H1 (cell line): ENCODE measurements at regions not wholly inside any gene's neighbourhood (a gene's known extent, or its start where the extent isn't known, plus 50 kb on each side); places are given as distances from the start of the nearest gene placed in this dataset.

Experiments used
- CTCF ChIA-PET: fragments of 300-600 bp; sonication (Branson Sonifier 250); formaldehyde crosslinking; loops from one replicate; lab custom pipeline; 2021; ENCODE audit not compliant: partially characterized antibody; lab: Charles Lee
- POLR2A ChIA-PET: fragments of 300-600 bp; sonication (Branson Sonifier 250); formaldehyde crosslinking; loops from one replicate; lab custom pipeline; 2021; ENCODE audit warnings: inconsistent platforms; ENCODE audit not compliant: partially characterized antibody; lab: Charles Lee
- DNase-seq, 2 experiments: peaks; one replicate each; pipeline versions ENCODE4 v3.0.0 to v3.0.0-alpha.2; 2010 to 2022; ENCODE audit warnings: low spot score in 2 of 2, low read depth in 1 of 2, mixed read lengths in 1 of 2
- FAIRE-seq: peaks from 2 replicates; lab custom pipeline; 2011; peaks lifted over from hg19 to GRCh38; lab: Jason Lieb, UNC
- H2AFZ ChIP-seq: 2 replicates; pipeline ENCODE4 v1.8.1; 2012; ENCODE audit warnings: low read length, inconsistent platforms
- H2AK5ac ChIP-seq: 2 replicates; pipeline ENCODE4 v1.6.1; 2013; ENCODE audit warnings: low read depth, low read length
- H2BK120ac ChIP-seq: replicated peaks from 2 replicates; pipeline ENCODE3; 2013; ENCODE audit warnings: low read depth, low read length, inconsistent platforms
- H2BK12ac ChIP-seq: 2 replicates; pipeline ENCODE4 v1.6.1; 2013; ENCODE audit warnings: low read depth, low read length
- H2BK15ac ChIP-seq: 2 replicates; pipeline ENCODE4 v1.6.1; 2013; ENCODE audit warnings: low read length
- H2BK20ac ChIP-seq: 2 replicates; pipeline ENCODE4 v1.6.1; 2013; ENCODE audit warnings: low read length
- H2BK5ac ChIP-seq: 2 replicates; pipeline ENCODE4 v1.6.1; 2013; ENCODE audit warnings: low read depth, low read length
- H3K14ac ChIP-seq: 2 replicates; pipeline ENCODE4 v1.6.1; 2013; ENCODE audit warnings: inconsistent platforms; ENCODE audit not compliant: insufficient read length
- H3K18ac ChIP-seq: 2 replicates; pipeline ENCODE4 v1.6.1; 2013; ENCODE audit warnings: low read length; ENCODE audit errors: extremely low read depth
- H3K23ac ChIP-seq: 2 replicates; pipeline ENCODE4 v1.6.1; 2013; ENCODE audit warnings: inconsistent platforms; ENCODE audit not compliant: insufficient read length
- H3K23me2 ChIP-seq: 2 replicates; pipeline ENCODE4 v1.6.1; 2013; ENCODE audit warnings: low read depth, low read length
- H3K27ac ChIP-seq: 2 replicates; pipeline ENCODE4 v1.6.1; 2011; ENCODE audit warnings: low read depth, low read length, inconsistent platforms
- H3K27me3 ChIP-seq, 4 experiments: replicated peaks in 1 of 4; 1 replicate in 1 of 4; 2 replicates in 3 of 4; pipeline versions ENCODE4 v1.6.1 to v1.8.1; 2011 to 2013; ENCODE audit warnings: low read length in 3 of 4, mild to moderate bottlenecking in 3 of 4, inconsistent platforms in 2 of 4, mixed read lengths in 2 of 4, moderate library complexity in 1 of 4; ENCODE audit not compliant: control insufficient read depth in 3 of 4, insufficient read depth in 3 of 4; ENCODE audit errors: extremely low read depth in 1 of 4
- H3K36me3 ChIP-seq, 4 experiments: 2 replicates each; pipeline versions ENCODE4 v1.6.1 to v1.8.1; 2011 to 2013; ENCODE audit warnings: mild to moderate bottlenecking in 4 of 4, low read length in 3 of 4, moderate library complexity in 2 of 4, control low read depth in 1 of 4, inconsistent platforms in 1 of 4; ENCODE audit not compliant: insufficient read depth in 4 of 4, control insufficient read depth in 2 of 4
- H3K4ac ChIP-seq: replicated peaks from 2 replicates; pipeline ENCODE3; 2013; ENCODE audit warnings: low read length, low read depth, mixed read lengths, inconsistent platforms; ENCODE audit not compliant: insufficient read length
- H3K4me1 ChIP-seq, 4 experiments: replicated peaks in 1 of 4; 1 replicate in 1 of 4; 2 replicates in 3 of 4; pipeline versions ENCODE4 v1.6.1 to v1.8.1; 2011 to 2013; ENCODE audit warnings: low read length in 3 of 4, inconsistent platforms in 2 of 4, mixed read lengths in 1 of 4; ENCODE audit not compliant: insufficient read depth in 4 of 4, control insufficient read depth in 3 of 4
- H3K4me2 ChIP-seq, 2 experiments: 2 replicates each; pipeline versions ENCODE4 v1.6.1 to v1.8.1; 2011 to 2013; ENCODE audit warnings: low read depth in 2 of 2, low read length in 2 of 2, control low read depth in 1 of 2, inconsistent platforms in 1 of 2, mild to moderate bottlenecking in 1 of 2; ENCODE audit not compliant: insufficient read depth in 1 of 2
- H3K4me3 ChIP-seq, 4 experiments: fragments of 200-600, 300-600 bp in 1 of 4; sonication (generic), shearing (Covaris generic), sonication (Bioruptor Twin) in 1 of 4; 2 replicates each; pipeline versions ENCODE4 v1.5.1 to v1.8.1; 2011 to 2016; ENCODE audit warnings: low read length in 4 of 4, low read depth in 3 of 4, control low read depth in 2 of 4, inconsistent platforms in 2 of 4, mild to moderate bottlenecking in 2 of 4, mixed read lengths in 1 of 4, moderate library complexity in 1 of 4; ENCODE audit not compliant: insufficient read depth in 2 of 4; ENCODE audit errors: extremely low read depth in 1 of 4
- H3K56ac ChIP-seq: replicated peaks from 2 replicates; pipeline ENCODE3; 2013; ENCODE audit warnings: low read depth, mild to moderate bottlenecking, mixed read lengths, low read length, inconsistent platforms; ENCODE audit not compliant: insufficient read length
- H3K79me1 ChIP-seq: 2 replicates; pipeline ENCODE4 v1.6.1; 2013; ENCODE audit warnings: low read depth, low read length, control low read depth
- H3K79me2 ChIP-seq, 2 experiments: 2 replicates each; pipeline versions ENCODE4 v1.6.1 to v1.8.1; 2012 to 2013; ENCODE audit warnings: low read length in 2 of 2, mild to moderate bottlenecking in 2 of 2, inconsistent platforms in 1 of 2; ENCODE audit not compliant: insufficient read depth in 2 of 2, control insufficient read depth in 1 of 2
- H3K9ac ChIP-seq, 4 experiments: replicated peaks in 1 of 4; 1 replicate in 1 of 4; 2 replicates in 3 of 4; pipeline versions ENCODE4 v1.6.1 to v1.8.1; 2011 to 2013; ENCODE audit warnings: low read depth in 3 of 4, low read length in 3 of 4, control low read depth in 2 of 4, mild to moderate bottlenecking in 2 of 4, moderate library complexity in 2 of 4, inconsistent platforms in 1 of 4; ENCODE audit errors: extremely low read depth in 1 of 4
- H3K9me3 ChIP-seq, 2 experiments: 2 replicates each; pipeline versions ENCODE4 v1.6.1 to v1.8.1; 2012 to 2013; ENCODE audit warnings: mild to moderate bottlenecking in 2 of 2, moderate library complexity in 2 of 2, control low read depth in 1 of 2, inconsistent platforms in 1 of 2, low read depth in 1 of 2, low read length in 1 of 2, mixed read lengths in 1 of 2; ENCODE audit not compliant: insufficient read depth in 2 of 2
- H4K20me1 ChIP-seq, 2 experiments: replicated peaks in 1 of 2; 2 replicates each; pipeline versions ENCODE3 to v1.8.1; 2011 to 2013; ENCODE audit warnings: inconsistent platforms in 2 of 2, low read length in 2 of 2, mild to moderate bottlenecking in 1 of 2; ENCODE audit not compliant: insufficient read depth in 2 of 2, control insufficient read depth in 1 of 2
- H4K5ac ChIP-seq: 2 replicates; pipeline ENCODE4 v1.6.1; 2013; ENCODE audit warnings: low read length, low read depth, mixed read lengths, inconsistent platforms; ENCODE audit not compliant: insufficient read length
- H4K8ac ChIP-seq: 2 replicates; pipeline ENCODE4 v1.8.0; 2013; ENCODE audit warnings: mild to moderate bottlenecking, moderate library complexity, low read length, inconsistent platforms; ENCODE audit not compliant: insufficient read depth; ENCODE audit errors: extremely low read depth
- H4K91ac ChIP-seq: replicated peaks from 2 replicates; pipeline ENCODE3; 2013; ENCODE audit warnings: low read length, mixed read lengths, inconsistent platforms; ENCODE audit not compliant: insufficient read length
- ASH2L ChIP-seq: fragments of 200-600, 300-600 bp; sonication (generic); IDR thresholded peaks from one replicate; pipeline ENCODE4 v1.7.1; 2017; ENCODE audit warnings: low read length
- CBX8 ChIP-seq: fragments of 300-800, 300-1000 bp; sonication (generic); IDR thresholded peaks from 2 replicates; pipeline ENCODE4 v1.7.1; 2016; ENCODE audit warnings: low read depth, low read length, borderline replicate concordance
- CHD2 ChIP-seq: IDR thresholded peaks from 2 replicates; pipeline ENCODE4 v1.6.1; 2012; ENCODE audit warnings: low read length, improper control_type of control experiment
- E2F6 ChIP-seq: IDR thresholded peaks from 2 replicates; pipeline ENCODE4 v1.6.1; 2012; ENCODE audit warnings: inconsistent platforms
- GABPA ChIP-seq: IDR thresholded peaks from 2 replicates; pipeline ENCODE4 v1.6.1; 2011; ENCODE audit warnings: mild to moderate bottlenecking, low read length, moderate library complexity, borderline replicate concordance; ENCODE audit not compliant: insufficient read depth
- HDAC6 ChIP-seq: IDR thresholded peaks from one replicate; pipeline ENCODE4 v1.7.1; 2012; ENCODE audit warnings: low read depth, mild to moderate bottlenecking, inconsistent platforms, low read length, moderate library complexity
- KDM1A ChIP-seq: fragments of 200-600, 300-600 bp; sonication (generic); IDR thresholded peaks from 2 replicates; pipeline ENCODE4 v1.7.1; 2016; ENCODE audit warnings: mild to moderate bottlenecking, low read length, borderline replicate concordance
- KDM4A ChIP-seq: IDR thresholded peaks from one replicate; pipeline ENCODE4 v1.7.1; 2012; ENCODE audit warnings: low read depth, mild to moderate bottlenecking, moderate library complexity, low read length, inconsistent platforms; ENCODE audit not compliant: severe bottlenecking
- MAFK ChIP-seq: IDR thresholded peaks from 2 replicates; pipeline ENCODE4 v1.6.1; 2012; ENCODE audit warnings: low read depth, mild to moderate bottlenecking, improper control_type of control experiment, low read length
- NRF1 ChIP-seq: IDR thresholded peaks from 2 replicates; pipeline ENCODE4 v1.6.1; 2011; ENCODE audit warnings: mild to moderate bottlenecking, low read depth, low read length, improper control_type of control experiment
- RFX5 ChIP-seq: IDR thresholded peaks from 2 replicates; pipeline ENCODE4 v1.6.1; 2011; ENCODE audit warnings: low read depth, low read length, improper control_type of control experiment, borderline replicate concordance
- SIRT6 ChIP-seq: IDR thresholded peaks from one replicate; pipeline ENCODE4 v1.7.1; 2012; ENCODE audit warnings: low read length, inconsistent platforms
- SIX5 ChIP-seq: IDR thresholded peaks from 2 replicates; pipeline ENCODE4 v1.6.1; 2011; ENCODE audit warnings: mild to moderate bottlenecking, low read depth, low read length
- TBP ChIP-seq: IDR thresholded peaks from 2 replicates; pipeline ENCODE4 v1.6.1; 2011; ENCODE audit warnings: low read depth, low read length, improper control_type of control experiment
- TF ChIP-seq, protein P1 (sequence below): IDR thresholded peaks from 2 replicates; pipeline ENCODE4 v1.6.1; 2011; ENCODE audit warnings: low read depth, mild to moderate bottlenecking, low read length; ENCODE audit not compliant: insufficient read depth

DNA sequence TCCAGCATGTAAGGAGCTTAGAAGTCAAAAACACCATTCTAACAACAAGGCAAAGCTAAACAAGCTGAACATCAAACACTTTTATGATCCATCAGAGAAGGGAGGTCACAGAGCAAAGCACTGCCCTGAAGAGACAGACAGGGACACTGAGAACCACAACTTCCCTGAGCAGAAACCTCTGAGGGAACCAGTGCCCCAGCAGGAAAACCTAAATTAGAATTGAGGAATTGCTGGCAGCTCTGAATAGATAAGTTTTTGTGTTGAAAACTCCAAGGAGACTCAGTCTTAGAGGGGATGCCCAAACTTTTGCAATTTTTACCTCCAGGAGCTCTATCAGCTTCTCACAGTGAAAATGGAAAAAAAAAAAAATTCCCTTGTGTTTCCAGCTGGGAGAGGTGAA, 83.0 kb upstream of the MAPK10 start:
- H3K18ac ChIP-seq: no peak overlapping the region; the same call in 1 of the 2 replicates
- H3K9ac ChIP-seq: no peak overlapping the region
- ChIA-PET POLR2A (no interaction called here), CTCF (interaction anchor here (1.3 to 1.9 kb wide), 3 partner anchors 10 to 55 kb away, joined by 3 to 13 read pairs (median 3); no protein-coding TSS in a partner anchor)
- H3K4me2 ChIP-seq: no peak overlapping the region
- H3K27ac ChIP-seq: no peak overlapping the region
- FAIRE-seq (no peak), DNase-seq (no peak)
- H2BK5ac ChIP-seq: no peak overlapping the region; the same call in 1 of the 2 replicates
- no peak overlapping the region for H3K4me3 ChIP-seq
- H3K56ac ChIP-seq: no peak overlapping the region
- no peaks in the 10 kb centered on the region for H4K20me1 ChIP-seq
- H3K4ac ChIP-seq: no peak overlapping the region
- no peak overlapping the region for H2AK5ac ChIP-seq
- no peak overlapping the region for H3K14ac ChIP-seq
- peak overlapping the region; percentile 34; the same call in 1 of the 2 replicates for H2AFZ ChIP-seq
- H3K23ac ChIP-seq: no peak overlapping the region
- peaks cover 6 to 11% (median 9%) of the 10 kb centered on the region in 4 experiments; a peak in 4 of 7 replicates for H3K4me1 ChIP-seq
- H3K79me1 ChIP-seq: no peaks in the 10 kb centered on the region
- H4K8ac ChIP-seq: no peak overlapping the region
- peak overlapping the region; percentile 98 for H2BK120ac ChIP-seq
- H4K5ac ChIP-seq: peak overlapping the region; percentile 81
- H3K27me3 ChIP-seq: no peaks in the 10 kb centered on the region
- peak overlapping the region; percentile 60; the same call in 1 of the 2 replicates for H2BK12ac ChIP-seq
- H3K9me3 ChIP-seq: peaks cover 0 to 4% of the 10 kb centered on the region in 2 experiments; a peak in 1 of 4 replicates
- H3K36me3 ChIP-seq: peaks cover 0 to 6% (median 0%) of the 10 kb centered on the region in 4 experiments; a peak in 1 of 8 replicates
- H3K23me2 ChIP-seq: no peaks in the 10 kb centered on the region
- no peaks in the 10 kb centered on the region for H3K79me2 ChIP-seq
- H2BK15ac ChIP-seq: no peak overlapping the region
- H2BK20ac ChIP-seq: peak overlapping the region; percentile 53; the same call in 1 of the 2 replicates
- H4K91ac ChIP-seq: peak overlapping the region; percentile 79
- no peak for TF ChIP-seq SIRT6
- no peak for TF ChIP-seq MAFK
- TF ChIP-seq, protein P1, sequence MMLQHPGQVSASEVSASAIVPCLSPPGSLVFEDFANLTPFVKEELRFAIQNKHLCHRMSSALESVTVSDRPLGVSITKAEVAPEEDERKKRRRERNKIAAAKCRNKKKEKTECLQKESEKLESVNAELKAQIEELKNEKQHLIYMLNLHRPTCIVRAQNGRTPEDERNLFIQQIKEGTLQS: no peak
- TF ChIP-seq TBP: no peak
- TF ChIP-seq GABPA: no peak
- no peak for TF ChIP-seq ASH2L
- no peak for TF ChIP-seq KDM4A
- TF ChIP-seq CHD2: no peak
- no peak for TF ChIP-seq KDM1A
- no peak for TF ChIP-seq RFX5
- no peak for TF ChIP-seq E2F6
- no peak for TF ChIP-seq SIX5
- no peak for TF ChIP-seq HDAC6
- no peak for TF ChIP-seq CBX8
- TF ChIP-seq NRF1: no peak
